Astrocyte of the cerebellum (primary cell): ENCODE measurements at regions not wholly inside any gene's neighbourhood (a gene's known extent, or its start where the extent isn't known, plus 50 kb on each side); places are given as distances from the start of the nearest gene placed in this dataset.

Experiments
- DNase-seq: peaks from one replicate; pipeline ENCODE4 v3.0.0-alpha.2; 2011; ENCODE audit warnings: low read depth
- H3K4me3 ChIP-seq: 2 replicates; pipeline ENCODE4 v1.5.1; 2011; ENCODE audit warnings: mild to moderate bottlenecking, low read depth, low read length, moderate library complexity
- in situ Hi-C: cut with HindIII; loops from 2 replicates; pipeline ENCODE4 v1.10.0; 2017; ENCODE audit warnings: low sequenced_read_pairs
- TF ChIP-seq, protein P1 (sequence below): IDR thresholded peaks from 2 replicates; pipeline ENCODE4 v1.5.1; 2012; ENCODE audit warnings: low read length, low read depth, moderate library complexity, mild to moderate bottlenecking; ENCODE audit errors: missing control alignments

DNA sequence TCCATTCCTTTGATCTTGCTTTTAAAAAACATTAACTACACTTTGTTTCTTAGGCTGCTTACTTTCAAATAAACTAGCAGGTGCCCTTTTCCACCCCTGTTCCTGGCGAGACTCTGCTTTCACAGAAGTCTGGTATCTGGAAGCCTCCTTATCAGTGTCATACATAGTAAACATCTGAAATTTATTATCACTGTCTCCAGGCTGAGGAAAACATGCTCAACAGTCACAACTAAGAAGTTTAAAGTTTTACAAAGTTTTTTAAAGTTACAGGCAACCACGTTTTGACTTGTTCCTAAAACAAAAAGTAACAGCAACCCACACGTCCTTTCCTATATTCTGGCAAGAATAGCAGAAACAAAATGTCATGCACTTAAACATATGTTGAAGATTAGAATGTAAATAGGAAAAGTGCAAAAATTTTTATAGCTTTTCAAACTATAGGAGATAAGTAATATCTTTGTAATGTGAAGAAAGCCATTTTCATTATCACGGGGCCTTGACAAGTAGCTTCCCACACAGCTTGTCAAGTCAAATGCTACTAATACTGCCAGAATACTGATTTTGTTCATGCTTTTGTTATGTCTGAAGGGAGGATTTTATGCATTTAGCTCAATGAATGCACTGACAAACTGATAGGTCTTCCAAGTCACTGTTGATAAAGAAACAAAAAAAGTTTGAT, 275.2 kb upstream of the KCNMB2 start:
- in situ Hi-C loops = loop anchor here (10.0 kb wide), 1 partner anchor 166 kb away; no protein-coding TSS in a partner anchor
- no peak overlapping the region for H3K4me3 ChIP-seq
- no peak for DNase-seq
- TF ChIP-seq, protein P1, sequence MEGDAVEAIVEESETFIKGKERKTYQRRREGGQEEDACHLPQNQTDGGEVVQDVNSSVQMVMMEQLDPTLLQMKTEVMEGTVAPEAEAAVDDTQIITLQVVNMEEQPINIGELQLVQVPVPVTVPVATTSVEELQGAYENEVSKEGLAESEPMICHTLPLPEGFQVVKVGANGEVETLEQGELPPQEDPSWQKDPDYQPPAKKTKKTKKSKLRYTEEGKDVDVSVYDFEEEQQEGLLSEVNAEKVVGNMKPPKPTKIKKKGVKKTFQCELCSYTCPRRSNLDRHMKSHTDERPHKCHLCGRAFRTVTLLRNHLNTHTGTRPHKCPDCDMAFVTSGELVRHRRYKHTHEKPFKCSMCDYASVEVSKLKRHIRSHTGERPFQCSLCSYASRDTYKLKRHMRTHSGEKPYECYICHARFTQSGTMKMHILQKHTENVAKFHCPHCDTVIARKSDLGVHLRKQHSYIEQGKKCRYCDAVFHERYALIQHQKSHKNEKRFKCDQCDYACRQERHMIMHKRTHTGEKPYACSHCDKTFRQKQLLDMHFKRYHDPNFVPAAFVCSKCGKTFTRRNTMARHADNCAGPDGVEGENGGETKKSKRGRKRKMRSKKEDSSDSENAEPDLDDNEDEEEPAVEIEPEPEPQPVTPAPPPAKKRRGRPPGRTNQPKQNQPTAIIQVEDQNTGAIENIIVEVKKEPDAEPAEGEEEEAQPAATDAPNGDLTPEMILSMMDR = no peak

DNA sequence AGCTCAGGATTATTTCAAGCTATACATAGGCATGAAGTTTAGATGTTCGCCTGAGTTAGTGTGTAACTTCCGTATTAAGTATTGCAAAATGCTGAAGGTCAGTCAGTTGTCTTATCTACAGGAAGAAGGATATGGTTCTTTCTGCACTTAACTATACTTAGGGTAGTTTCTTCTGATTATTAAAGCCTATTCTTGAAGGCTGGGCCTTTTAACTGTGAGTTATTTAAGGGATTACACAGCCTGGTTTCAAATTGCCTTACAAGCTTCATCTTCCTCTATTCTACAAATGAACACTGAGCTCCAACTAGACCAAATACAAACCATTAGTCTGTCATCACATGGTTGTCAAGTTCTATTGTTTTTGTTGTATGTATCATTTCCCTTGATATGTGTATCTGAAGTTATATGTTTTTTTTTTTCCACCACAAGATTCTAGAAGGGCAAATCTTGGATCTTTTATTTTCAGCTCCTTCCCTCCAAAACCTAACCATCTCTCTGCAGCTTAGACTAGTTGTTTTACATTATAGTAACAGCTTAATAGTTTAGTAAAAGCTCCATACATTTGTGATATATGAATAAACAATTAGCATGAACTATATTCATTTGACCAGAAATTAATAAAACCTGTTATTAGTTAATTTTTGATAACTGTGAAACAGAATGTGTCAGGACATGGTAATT, 272.9 kb upstream of the KCNMB2 start:
- H3K4me3 ChIP-seq = no peak overlapping the region
- TF ChIP-seq, protein P1 = no peak
- in situ Hi-C loops = loop anchor here (10.0 kb wide), 1 partner anchor 169 kb away; no protein-coding TSS in a partner anchor
- DNase-seq = no peak

DNA sequence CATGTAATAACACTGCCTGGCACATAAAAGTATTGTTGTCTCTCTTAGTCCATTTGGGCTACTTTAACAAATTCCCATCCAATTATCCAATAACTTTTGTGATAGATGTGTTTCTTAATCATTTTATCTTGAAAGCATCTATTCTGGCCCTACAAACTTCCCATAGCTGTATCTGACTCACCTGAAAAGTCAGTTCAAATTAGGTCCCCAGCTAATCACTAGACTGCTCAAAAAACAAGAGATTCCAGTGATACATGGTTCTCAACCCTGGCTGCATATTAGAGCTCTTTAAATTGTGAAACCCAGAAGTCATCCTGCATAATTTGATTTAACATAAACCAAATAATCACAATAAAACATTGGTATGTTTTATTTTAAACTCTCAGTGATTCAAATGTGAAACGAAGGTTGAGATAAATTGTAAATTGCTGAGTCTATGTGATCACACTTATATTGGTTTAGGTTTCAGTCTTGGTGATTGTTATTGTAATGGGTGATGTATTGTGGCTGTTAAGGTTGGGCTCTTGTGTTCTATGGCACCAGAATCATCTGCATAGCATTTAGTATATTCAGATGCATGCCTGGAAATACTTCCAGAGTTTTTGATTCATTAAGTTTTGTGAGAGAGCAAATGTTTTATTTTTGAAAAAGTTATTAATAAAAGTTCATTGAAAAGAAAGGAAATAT, 268.9 kb upstream of the KCNMB2 start:
- DNase-seq = no peak
- no peak overlapping the region for H3K4me3 ChIP-seq
- TF ChIP-seq, protein P1 = no peak
- in situ Hi-C loops = loop anchor here (10.0 kb wide), 1 partner anchor 172 kb away; no protein-coding TSS in a partner anchor

GRCh38 chr3:178270838-178271237, 265.4 kb upstream of the KCNMB2 start:
- DNase-seq = no peak
- H3K4me3 ChIP-seq = no peak overlapping the region
- in situ Hi-C loops = no loop called here
- TF ChIP-seq, protein P1 = no peak

DNA sequence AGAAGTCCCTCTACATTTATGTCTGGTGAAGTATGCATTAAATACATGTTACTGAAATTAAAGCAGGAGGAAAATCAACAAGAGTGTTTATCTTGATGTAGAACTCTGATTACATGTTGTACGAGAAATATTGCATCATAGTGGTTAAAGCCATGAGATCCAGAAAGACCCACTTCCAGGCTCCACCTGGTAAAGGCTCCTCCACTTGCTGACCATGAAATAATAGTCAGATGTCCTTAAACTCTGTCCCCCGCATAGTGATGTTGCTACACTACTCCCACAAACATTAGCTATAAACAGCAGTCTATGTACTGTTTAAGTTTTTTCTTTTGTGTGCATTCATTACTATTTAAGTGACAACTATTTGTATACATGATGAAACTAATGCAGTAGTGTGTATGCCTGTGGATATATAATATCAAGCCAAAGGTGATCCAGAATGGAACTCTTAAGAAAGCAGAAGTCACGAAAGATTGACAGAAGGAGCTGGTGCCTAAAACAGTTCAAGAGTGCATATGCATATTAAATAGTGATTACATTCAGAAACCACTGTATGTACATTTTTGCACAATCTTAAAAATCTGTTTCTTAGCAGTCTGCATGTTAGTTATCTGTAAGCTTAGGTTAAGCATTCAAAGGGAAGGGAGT, 264.4 kb upstream of the KCNMB2 start:
- DNase-seq = no peak
- in situ Hi-C loops = no loop called here
- TF ChIP-seq, protein P1 = no peak
- no peak overlapping the region for H3K4me3 ChIP-seq

DNA sequence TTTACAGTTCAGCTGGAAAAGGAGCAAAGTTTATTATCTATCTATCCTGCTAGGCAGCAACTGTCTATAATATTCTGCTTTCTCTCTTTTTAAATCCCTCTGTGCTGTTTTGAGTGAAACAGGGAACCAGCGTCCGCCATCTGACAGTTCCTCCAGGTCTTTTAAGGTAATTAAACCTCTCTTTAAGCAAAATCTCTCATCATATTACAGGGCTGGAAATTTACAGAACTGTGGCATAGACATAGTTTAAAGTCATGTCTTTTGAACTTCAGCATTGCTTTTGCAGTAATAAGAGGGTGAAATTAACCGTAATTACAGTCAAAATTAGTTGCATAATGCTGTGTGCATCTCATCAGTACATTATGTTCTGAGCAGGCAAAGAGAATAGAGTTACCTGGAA, 263.4 kb upstream of the KCNMB2 start:
- no peak for DNase-seq
- in situ Hi-C loops = no loop called here
- TF ChIP-seq, protein P1 = no peak
- no peak overlapping the region for H3K4me3 ChIP-seq
